22Rv1 (cell line): ENCODE measurements at regions not wholly inside any gene's neighbourhood (a gene's known extent, or its start where the extent isn't known, plus 50 kb on each side); places are given as distances from the start of the nearest gene placed in this dataset.

ENCODE experiments used
- H3K27ac ChIP-seq: fragments of 450-650 bp; 2 replicates; pipeline ENCODE4 v1.5.1; 2017
- ZFX ChIP-seq: fragments of 450-650 bp; IDR thresholded peaks from 2 replicates; pipeline ENCODE4 v1.6.1; 2017; ENCODE audit warnings: antibody characterized with exemption, borderline replicate concordance
- TF ChIP-seq, protein P1 (sequence below): fragments of 450-650 bp; IDR thresholded peaks from 2 replicates; pipeline ENCODE4 v1.5.1; 2017; ENCODE audit warnings: mild to moderate bottlenecking

DNA sequence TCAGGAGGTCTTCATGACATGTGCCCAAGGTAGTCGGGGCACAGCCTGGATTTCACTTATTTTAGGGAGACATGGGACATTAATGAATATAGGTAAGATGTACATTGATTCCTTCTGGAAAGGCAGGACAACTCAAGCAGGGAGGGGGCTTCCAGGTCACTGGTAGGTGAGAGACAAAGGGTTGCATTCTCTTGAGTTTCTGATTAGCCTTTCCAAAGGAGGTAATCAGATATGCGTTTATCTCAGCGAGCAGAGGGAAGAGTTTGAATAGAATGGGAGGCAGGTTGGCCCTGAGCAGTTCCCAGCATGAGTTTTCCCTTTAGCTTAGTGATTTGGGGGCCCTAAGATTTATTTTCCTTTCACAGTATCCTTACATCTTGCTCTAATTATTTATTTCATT lies 443.8 kb upstream of the EEF2KMT start:
- TF ChIP-seq, protein P1, sequence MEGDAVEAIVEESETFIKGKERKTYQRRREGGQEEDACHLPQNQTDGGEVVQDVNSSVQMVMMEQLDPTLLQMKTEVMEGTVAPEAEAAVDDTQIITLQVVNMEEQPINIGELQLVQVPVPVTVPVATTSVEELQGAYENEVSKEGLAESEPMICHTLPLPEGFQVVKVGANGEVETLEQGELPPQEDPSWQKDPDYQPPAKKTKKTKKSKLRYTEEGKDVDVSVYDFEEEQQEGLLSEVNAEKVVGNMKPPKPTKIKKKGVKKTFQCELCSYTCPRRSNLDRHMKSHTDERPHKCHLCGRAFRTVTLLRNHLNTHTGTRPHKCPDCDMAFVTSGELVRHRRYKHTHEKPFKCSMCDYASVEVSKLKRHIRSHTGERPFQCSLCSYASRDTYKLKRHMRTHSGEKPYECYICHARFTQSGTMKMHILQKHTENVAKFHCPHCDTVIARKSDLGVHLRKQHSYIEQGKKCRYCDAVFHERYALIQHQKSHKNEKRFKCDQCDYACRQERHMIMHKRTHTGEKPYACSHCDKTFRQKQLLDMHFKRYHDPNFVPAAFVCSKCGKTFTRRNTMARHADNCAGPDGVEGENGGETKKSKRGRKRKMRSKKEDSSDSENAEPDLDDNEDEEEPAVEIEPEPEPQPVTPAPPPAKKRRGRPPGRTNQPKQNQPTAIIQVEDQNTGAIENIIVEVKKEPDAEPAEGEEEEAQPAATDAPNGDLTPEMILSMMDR: no peak
- no peak for TF ChIP-seq ZFX
- H3K27ac ChIP-seq: no peak overlapping the region

DNA sequence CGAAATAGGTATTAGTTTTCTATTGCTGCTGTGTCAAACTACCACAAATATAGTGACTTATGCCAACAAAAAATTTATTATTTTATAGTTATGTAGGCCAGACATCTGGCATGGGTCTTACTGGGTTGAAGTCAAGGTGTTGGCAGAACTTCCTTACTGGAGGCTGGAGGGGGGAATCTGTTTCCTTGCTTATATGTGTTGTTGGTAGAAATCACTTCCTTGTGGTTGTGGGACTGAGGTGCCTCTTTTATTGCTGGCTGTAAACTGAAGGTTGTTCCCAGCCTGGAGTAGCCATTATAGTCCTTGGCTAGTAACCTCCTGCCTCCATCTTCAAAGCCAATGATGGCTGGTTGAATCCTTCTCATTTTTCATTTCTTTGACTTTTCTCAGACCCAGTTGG lies 439.8 kb upstream of the EEF2KMT start:
- TF ChIP-seq ZFX: no peak
- TF ChIP-seq, protein P1: no peak
- H3K27ac ChIP-seq: no peak overlapping the region

DNA sequence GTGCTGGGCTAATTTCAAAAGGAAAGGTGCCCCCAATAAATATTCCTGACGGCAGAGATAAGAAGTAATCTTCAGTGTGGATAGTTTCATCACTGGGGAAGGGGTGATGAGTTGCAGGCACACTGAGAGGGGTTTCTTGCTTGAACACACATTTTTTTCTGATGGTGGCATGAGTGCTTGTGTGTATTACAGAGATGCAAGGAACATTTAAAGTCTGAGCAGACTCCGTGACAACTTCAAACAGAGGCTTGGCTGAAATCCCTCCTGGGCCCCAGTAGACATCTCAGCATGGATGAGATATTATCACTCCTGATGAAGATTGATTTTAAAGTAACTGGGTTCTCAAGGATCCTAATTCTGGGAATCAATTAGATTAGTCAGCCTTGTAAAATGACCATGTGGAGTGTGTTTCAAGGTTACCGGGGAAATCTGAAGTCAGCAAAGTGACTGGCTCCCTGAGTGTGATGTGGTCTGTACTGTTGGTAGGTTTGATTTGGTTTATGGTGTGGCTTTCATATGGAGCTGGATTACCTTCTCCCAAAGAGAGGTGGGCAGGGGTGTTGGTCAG lies 435.8 kb upstream of the EEF2KMT start:
- no peak overlapping the region for H3K27ac ChIP-seq
- TF ChIP-seq, protein P1: no peak
- no peak for TF ChIP-seq ZFX

DNA sequence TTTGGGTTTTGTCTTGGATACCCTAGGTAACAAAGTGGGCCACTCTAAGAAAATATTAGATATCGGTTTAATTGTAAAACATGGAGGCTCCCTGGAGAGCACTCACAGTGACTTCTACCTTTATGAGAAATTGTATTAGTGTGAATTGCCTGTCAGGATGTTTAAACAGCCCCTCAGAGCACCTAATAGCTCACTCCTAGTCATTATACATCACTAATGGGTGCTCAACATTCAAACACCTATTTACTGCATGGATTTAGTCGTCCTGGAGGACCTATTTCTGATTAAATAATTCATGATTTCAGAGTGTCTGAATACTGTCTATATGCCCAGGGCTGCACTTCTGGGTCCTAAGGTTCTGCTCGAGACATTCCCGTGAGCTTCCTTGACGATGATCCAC lies 430.2 kb upstream of the EEF2KMT start:
- no peak for TF ChIP-seq ZFX
- TF ChIP-seq, protein P1: no peak
- H3K27ac ChIP-seq: no peak overlapping the region

- TF ChIP-seq, protein P1: no peak
- TF ChIP-seq ZFX: no peak
- H3K27ac ChIP-seq: no peak overlapping the region
Observed at GRCh38 chr16:5526826-5527225, 429.2 kb upstream of the EEF2KMT start.

- no peak overlapping the region for H3K27ac ChIP-seq
- no peak for TF ChIP-seq ZFX
- TF ChIP-seq, protein P1: no peak
Observed at GRCh38 chr16:5523829-5524228, 426.2 kb upstream of the EEF2KMT start.

DNA sequence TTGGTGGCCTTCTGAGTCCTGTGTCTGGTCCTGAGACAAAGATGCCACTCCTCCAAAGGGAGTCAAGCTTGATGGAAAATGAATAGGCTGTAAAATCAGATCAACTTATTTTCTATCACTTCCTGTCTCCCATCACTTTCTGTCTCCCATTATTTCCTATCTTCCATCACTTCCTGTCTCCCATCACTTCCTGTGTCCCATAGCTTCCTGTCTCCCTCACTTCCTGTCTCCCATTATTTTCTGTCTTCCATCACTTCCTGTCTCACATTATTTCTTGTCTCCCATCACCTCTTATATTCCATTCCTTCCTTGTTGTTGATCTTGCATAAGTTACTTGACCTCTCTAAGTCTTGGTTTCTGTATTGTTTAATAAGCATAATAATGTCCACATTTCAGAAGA lies 418.5 kb upstream of the EEF2KMT start:
- TF ChIP-seq, protein P1: no peak
- TF ChIP-seq ZFX: no peak
- no peak overlapping the region for H3K27ac ChIP-seq
